Vagina (tissue), 2 donors: ENCODE measurements at regions not wholly inside any gene's neighbourhood (a gene's known extent, or its start where the extent isn't known, plus 50 kb on each side); places are given as distances from the start of the nearest gene placed in this dataset.

Experiments used
- DNase-seq, 2 donors: peaks; one replicate each; pipeline ENCODE4 v3.0.0-alpha.2; 2017; ENCODE audit errors: extremely low spot score in 2 of 2
- H3K27ac ChIP-seq: fragments of 200-600 bp; sonication (generic); one replicate; pipeline ENCODE4 v1.5.1; 2019
- H3K27me3 ChIP-seq: fragments of 200-600 bp; sonication (generic); one replicate; pipeline ENCODE4 v1.5.1; 2019
- H3K36me3 ChIP-seq, 2 donors: fragments of 200-600 bp; sonication (generic); one replicate each; pipeline ENCODE4 v1.5.1; 2017 to 2019
- H3K4me1 ChIP-seq: fragments of 200-600 bp; sonication (generic); one replicate; pipeline ENCODE4 v1.5.1; 2019
- H3K4me3 ChIP-seq, 2 donors: fragments of 200-600 bp; sonication (generic); 1 replicate in 1 of 2; 2 replicates in 1 of 2; pipeline ENCODE4 v1.5.1; 2016 to 2019
- H3K9me3 ChIP-seq: fragments of 200-600 bp; sonication (generic); one replicate; pipeline ENCODE4 v1.5.1; 2019
- POLR2A ChIP-seq, 2 donors: fragments of 450-650 bp; IDR thresholded peaks; one replicate each; pipeline ENCODE4 v1.6.1; 2017; ENCODE audit warnings: antibody characterized with exemption in 2 of 2, mild to moderate bottlenecking in 2 of 2, moderate library complexity in 2 of 2
- POLR2AphosphoS5 ChIP-seq, 2 donors: sonication (generic); formaldehyde crosslinking; IDR thresholded peaks; one replicate each; pipeline ENCODE4 v1.9.0; 2017; ENCODE audit warnings: antibody characterized with exemption in 2 of 2, mild to moderate bottlenecking in 2 of 2, low read depth in 1 of 2; ENCODE audit not compliant: insufficient read depth in 1 of 2
- intact Hi-C: fragments of 100-400 bp; cut with DNase I; formaldehyde crosslinking; loops from one replicate; pipeline ENCODE4 v1.15.1; 2023
- TF ChIP-seq, protein P1 (sequence below), 3 experiments: fragments of 450-650 bp in 2 of 3; fragments of 200-600 bp in 1 of 3; sonication (generic) in 1 of 3; IDR thresholded peaks; one replicate each; pipeline ENCODE4 v1.5.1; 2017 to 2019; ENCODE audit warnings: antibody characterized with exemption in 3 of 3, mild to moderate bottlenecking in 2 of 3, moderate library complexity in 2 of 3

DNA sequence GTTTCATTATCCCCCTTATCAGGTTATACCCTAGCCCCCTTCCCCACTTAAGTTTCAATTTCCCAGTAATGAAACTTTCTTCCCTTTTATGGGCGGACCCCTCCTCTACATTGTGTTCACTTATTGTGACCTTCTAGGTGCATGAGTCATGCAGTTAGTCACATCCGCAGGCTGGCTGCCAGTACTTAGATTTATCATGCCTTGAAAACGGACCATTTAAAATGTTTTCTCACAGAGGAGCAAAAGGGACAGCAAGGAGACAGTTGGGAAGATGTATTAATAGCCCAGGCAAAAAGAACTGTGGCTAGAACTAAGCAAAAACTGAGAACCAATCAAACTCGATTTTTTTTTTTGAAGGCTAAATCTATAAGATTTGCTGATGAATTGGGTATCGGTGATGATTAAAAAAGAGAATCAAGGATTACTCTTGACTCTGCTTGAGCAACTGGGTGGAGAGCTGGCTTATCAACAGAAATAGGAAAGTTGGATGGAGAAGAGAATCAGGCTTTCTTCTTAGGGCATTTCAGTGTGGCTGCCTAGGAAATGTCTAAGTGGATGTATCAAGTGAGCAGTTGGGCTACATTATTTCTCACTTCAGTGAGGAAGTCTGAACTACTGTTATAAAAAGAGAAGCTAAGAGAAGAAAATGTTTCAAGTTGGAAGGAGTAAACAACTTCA, 615.0 kb downstream of the HINT1 start:
- intact Hi-C loops = loop anchor here (5.0 kb wide), 1 partner anchor 582 kb away; no protein-coding TSS in a partner anchor

DNA sequence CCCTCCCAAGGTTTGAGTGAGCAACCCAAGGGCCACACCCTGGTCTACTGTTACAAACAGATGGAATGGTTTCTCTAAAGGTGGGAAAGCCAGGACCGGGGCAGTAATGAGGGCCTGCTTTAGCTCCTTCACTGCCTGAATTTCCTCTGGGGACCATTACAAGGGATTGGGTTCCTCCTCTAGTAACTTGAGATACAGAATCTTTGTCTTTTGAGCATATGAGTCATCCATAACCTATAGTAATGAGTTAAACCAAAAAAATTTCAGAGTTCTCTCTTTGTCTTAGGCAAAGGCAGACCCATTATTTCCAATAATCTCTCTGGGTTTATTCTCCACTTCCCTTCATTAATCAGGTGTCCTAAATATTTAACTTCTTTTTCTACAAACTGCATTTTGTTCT, 618.8 kb downstream of the HINT1 start:
- intact Hi-C loops = no loop called here
- Histone ChIP-seq H3K4me1 (peaks cover 6% of the 10 kb centered on the region), H3K4me3 (no peak overlapping the region), H3K27ac (no peak overlapping the region), H3K9me3 (no peaks in the 10 kb centered on the region), H3K36me3 (no peaks in the 10 kb centered on the region), H3K27me3 (no peaks in the 10 kb centered on the region)
- no peak for TF ChIP-seq POLR2AphosphoS5 (IDR thresholded peaks at IDR 0.05; ENCODE audit: insufficient read depth in 1 of 2, low read depth in 1 of 2)
- no peak for DNase-seq

More for the DNA sequence above, 615.0 kb downstream of the HINT1 start:
- no peak overlapping the region for H3K27ac ChIP-seq
- H3K4me3 ChIP-seq = no peak overlapping the region
- H3K4me1 ChIP-seq = peaks cover 6% of the 10 kb centered on the region
- H3K27me3 ChIP-seq = no peaks in the 10 kb centered on the region
- DNase-seq = no peak
- TF ChIP-seq POLR2A (IDR thresholded peaks at IDR 0.05) = no peak
- TF ChIP-seq, protein P1, sequence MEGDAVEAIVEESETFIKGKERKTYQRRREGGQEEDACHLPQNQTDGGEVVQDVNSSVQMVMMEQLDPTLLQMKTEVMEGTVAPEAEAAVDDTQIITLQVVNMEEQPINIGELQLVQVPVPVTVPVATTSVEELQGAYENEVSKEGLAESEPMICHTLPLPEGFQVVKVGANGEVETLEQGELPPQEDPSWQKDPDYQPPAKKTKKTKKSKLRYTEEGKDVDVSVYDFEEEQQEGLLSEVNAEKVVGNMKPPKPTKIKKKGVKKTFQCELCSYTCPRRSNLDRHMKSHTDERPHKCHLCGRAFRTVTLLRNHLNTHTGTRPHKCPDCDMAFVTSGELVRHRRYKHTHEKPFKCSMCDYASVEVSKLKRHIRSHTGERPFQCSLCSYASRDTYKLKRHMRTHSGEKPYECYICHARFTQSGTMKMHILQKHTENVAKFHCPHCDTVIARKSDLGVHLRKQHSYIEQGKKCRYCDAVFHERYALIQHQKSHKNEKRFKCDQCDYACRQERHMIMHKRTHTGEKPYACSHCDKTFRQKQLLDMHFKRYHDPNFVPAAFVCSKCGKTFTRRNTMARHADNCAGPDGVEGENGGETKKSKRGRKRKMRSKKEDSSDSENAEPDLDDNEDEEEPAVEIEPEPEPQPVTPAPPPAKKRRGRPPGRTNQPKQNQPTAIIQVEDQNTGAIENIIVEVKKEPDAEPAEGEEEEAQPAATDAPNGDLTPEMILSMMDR (IDR thresholded peaks at IDR 0.05) = no peak
- TF ChIP-seq POLR2AphosphoS5 (IDR thresholded peaks at IDR 0.05; ENCODE audit: insufficient read depth in 1 of 2, low read depth in 1 of 2) = no peak
- H3K36me3 ChIP-seq = no peaks in the 10 kb centered on the region
- no peaks in the 10 kb centered on the region for H3K9me3 ChIP-seq

DNA sequence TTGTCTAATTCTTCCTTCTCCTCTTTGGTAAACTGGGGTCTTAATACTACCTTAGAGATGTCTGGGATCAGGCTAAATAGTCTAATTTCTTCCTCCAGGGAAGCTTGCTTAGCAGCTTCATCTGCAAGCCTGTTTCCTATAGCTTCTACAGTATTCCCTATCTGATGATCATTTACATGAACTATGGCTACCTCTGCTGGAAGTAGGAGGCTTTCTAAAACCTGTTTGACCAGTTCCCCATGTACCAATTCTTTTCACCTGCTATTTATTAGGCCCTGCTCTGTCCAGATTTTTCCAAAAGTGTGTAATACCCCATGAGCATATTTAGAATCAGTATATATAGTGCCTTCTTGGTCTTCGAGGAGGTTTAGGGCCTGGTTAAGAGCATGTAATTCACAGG, 619.8 kb downstream of the HINT1 start:
- no peak for TF ChIP-seq POLR2A (IDR thresholded peaks at IDR 0.05)
- Histone ChIP-seq H3K4me1 (peaks cover 3% of the 10 kb centered on the region), H3K27ac (no peak overlapping the region), H3K27me3 (no peaks in the 10 kb centered on the region), H3K4me3 (no peak overlapping the region), H3K9me3 (no peaks in the 10 kb centered on the region), H3K36me3 (no peaks in the 10 kb centered on the region)
- DNase-seq = no peak
- intact Hi-C loops = no loop called here

DNA sequence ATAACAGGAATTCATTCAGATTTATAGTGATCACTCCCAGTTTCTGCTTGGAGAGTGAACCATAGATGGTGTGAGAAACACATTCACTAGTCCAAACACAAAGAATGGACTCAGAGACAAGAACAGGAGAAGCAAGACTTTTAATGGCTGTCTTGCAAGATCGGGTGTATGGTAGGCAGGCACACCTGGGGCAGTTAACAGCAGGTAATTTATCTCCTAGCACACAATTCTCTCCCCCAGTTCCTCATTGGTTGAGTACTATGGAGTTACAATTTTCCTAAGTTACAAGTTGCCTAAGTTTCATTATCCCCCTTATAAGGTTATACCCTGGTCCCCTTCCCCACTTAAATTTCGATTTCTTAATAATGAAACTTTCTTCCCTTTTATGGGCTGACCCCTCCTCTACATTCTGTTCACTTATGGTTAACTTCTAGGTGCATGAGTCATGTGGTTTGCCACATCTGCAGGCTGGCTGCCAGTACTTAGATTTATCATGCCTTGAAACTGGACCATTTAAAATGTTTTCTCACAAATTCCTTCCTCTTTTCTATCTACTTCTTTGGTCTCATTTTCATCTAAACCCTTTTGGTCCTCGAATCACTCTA, 623.3 kb downstream of the HINT1 start:
- DNase-seq = no peak
- intact Hi-C loops = no loop called here
- H3K36me3 ChIP-seq = no peaks in the 10 kb centered on the region
- H3K27ac ChIP-seq = no peak overlapping the region
- TF ChIP-seq POLR2A (IDR thresholded peaks at IDR 0.05) (no peak), POLR2AphosphoS5 (IDR thresholded peaks at IDR 0.05; ENCODE audit: insufficient read depth in 1 of 2, low read depth in 1 of 2) (no peak)
- TF ChIP-seq, protein P1 (IDR thresholded peaks at IDR 0.05) = no peak
- no peaks in the 10 kb centered on the region for H3K4me1 ChIP-seq
- no peaks in the 10 kb centered on the region for H3K9me3 ChIP-seq
- no peak overlapping the region for H3K4me3 ChIP-seq
- no peaks in the 10 kb centered on the region for H3K27me3 ChIP-seq

DNA sequence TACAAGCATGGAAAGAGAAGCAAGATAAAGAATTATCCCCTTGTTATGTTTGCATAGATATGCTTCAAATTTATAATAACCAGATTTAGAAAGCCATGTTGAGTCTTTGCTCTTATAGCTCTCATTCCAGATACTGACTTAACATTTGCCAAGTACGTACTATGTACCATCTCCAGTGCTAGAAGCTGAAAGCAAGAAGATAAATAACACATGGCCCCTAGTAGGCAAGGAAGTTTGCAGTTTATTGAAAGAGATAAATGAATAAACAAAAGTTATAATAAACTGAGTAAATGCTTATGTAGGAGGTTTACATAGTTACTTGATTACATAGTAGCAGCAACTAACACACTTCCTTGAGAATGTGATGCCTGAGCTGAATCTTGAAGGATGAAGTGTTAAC, 628.4 kb downstream of the HINT1 start:
- Histone ChIP-seq H3K4me3 (no peak overlapping the region), H3K9me3 (no peaks in the 10 kb centered on the region), H3K36me3 (no peaks in the 10 kb centered on the region), H3K27ac (no peak overlapping the region), H3K27me3 (no peaks in the 10 kb centered on the region), H3K4me1 (no peaks in the 10 kb centered on the region)
- no peak for DNase-seq
- no peak for TF ChIP-seq POLR2AphosphoS5 (IDR thresholded peaks at IDR 0.05; ENCODE audit: insufficient read depth in 1 of 2, low read depth in 1 of 2)
- intact Hi-C loops = no loop called here

DNA sequence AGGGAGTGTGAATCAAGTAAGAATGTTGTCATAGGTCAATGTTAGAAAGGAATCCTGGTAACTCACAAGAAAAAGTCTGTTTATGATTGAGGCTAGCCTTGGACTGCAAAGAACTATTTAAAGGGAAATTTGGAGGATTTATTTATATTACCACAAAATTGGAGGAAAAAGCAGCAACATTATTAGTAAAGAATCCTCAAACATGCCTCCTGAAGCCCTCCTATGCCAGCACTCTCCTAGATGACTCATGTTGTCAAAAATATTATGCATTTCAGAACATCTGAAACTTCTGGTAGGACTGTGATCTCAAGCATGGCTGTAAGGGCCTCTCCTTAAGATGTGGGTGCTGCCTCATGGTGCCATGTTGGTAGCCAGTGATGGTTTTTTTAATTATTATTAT, 628.5 kb downstream of the CHSY3 start:
- H3K4me1 ChIP-seq = no peaks in the 10 kb centered on the region
- TF ChIP-seq, protein P1 (IDR thresholded peaks at IDR 0.05) = no peak
- no peak for TF ChIP-seq POLR2AphosphoS5 (IDR thresholded peaks at IDR 0.05; ENCODE audit: insufficient read depth in 1 of 2, low read depth in 1 of 2)
- no peak for TF ChIP-seq POLR2A (IDR thresholded peaks at IDR 0.05)
- H3K36me3 ChIP-seq = no peaks in the 10 kb centered on the region
- H3K27ac ChIP-seq = no peak overlapping the region
- no peaks in the 10 kb centered on the region for H3K27me3 ChIP-seq
- DNase-seq = no peak
- intact Hi-C loops = no loop called here
- no peaks in the 10 kb centered on the region for H3K9me3 ChIP-seq
- H3K4me3 ChIP-seq = no peak overlapping the region
